Fibroblast of pulmonary artery (primary cell): ENCODE measurements at regions not wholly inside any gene's neighbourhood (a gene's known extent, or its start where the extent isn't known, plus 50 kb on each side); places are given as distances from the start of the nearest gene placed in this dataset.

ENCODE experiments used
- DNase-seq: peaks from one replicate; pipeline ENCODE4 v3.0.0-alpha.2; 2010; ENCODE audit warnings: low read depth
- H3K4me3 ChIP-seq: replicated peaks from 2 replicates; pipeline ENCODE4 v1.5.1; 2011; ENCODE audit warnings: low read depth, mild to moderate bottlenecking, control low read depth, low read length, moderate library complexity
- TF ChIP-seq, protein P1 (sequence below): IDR thresholded peaks from 2 replicates; pipeline ENCODE4 v1.5.1; 2011; ENCODE audit warnings: mild to moderate bottlenecking, control low read depth, low read length, inconsistent platforms; ENCODE audit errors: missing control alignments

DNA sequence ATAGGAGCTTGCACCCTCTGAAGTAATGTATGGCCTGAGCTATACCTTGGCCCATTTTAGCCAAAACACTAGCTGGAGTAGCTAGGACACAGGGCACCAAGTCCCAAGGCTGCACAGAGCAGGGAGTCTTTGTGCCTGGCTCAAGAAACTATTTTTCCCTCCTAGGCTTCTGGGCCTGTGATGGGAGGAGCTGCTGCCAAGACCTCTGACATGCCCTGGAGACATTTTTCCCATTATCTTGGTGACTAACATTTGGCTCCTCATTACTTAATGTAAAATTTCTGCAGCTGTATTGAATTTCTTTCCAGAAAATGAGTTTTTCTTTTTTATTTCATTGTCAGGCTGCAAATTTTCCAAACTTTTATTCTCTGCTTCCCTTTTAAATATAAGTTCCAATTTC lies 1099.2 kb downstream of the CDH18 start:
- TF ChIP-seq, protein P1, sequence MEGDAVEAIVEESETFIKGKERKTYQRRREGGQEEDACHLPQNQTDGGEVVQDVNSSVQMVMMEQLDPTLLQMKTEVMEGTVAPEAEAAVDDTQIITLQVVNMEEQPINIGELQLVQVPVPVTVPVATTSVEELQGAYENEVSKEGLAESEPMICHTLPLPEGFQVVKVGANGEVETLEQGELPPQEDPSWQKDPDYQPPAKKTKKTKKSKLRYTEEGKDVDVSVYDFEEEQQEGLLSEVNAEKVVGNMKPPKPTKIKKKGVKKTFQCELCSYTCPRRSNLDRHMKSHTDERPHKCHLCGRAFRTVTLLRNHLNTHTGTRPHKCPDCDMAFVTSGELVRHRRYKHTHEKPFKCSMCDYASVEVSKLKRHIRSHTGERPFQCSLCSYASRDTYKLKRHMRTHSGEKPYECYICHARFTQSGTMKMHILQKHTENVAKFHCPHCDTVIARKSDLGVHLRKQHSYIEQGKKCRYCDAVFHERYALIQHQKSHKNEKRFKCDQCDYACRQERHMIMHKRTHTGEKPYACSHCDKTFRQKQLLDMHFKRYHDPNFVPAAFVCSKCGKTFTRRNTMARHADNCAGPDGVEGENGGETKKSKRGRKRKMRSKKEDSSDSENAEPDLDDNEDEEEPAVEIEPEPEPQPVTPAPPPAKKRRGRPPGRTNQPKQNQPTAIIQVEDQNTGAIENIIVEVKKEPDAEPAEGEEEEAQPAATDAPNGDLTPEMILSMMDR = no peak
- DNase-seq = no peak
- H3K4me3 ChIP-seq = no peak overlapping the region

DNA sequence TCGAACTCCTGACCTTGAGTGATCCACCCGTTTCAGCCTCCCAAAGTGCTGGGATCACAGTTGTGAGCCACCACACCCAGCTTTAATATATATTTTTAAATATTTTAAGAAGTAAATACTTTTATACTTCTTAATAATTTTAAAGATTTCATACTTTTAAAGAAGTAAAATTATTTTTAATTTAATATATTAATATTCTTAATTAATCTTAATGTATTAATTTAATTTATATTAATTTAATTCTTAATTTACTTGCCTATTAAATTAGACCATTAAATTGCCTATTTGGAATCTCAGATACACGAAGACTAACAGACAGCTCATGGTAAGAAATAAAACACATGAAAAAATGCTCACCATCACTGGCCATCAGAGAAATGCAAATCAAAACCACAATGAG lies 1087.4 kb downstream of the CDH18 start:
- TF ChIP-seq, protein P1 = no peak
- no peak overlapping the region for H3K4me3 ChIP-seq
- no peak for DNase-seq

DNA sequence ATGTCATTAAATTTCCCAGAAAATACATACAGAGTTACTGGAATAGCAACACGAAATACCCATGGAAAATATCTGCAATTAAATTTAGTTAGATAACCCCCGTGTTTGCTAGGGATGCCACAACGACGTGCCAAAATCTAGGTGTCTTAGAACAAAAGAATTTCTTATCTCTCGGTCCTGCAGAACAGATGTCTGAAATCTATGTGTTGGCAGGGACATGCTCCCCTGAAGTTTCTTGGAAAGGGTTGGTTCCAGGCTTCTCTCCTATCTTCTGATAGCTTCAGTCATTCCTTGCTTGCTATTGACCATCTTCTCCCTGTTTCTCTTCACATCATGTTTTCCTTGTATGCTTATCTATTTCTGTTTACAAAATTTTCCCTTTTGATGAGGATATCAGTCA lies 1067.0 kb downstream of the CDH18 start:
- TF ChIP-seq, protein P1 = no peak
- H3K4me3 ChIP-seq = no peak overlapping the region
- DNase-seq = no peak

DNA sequence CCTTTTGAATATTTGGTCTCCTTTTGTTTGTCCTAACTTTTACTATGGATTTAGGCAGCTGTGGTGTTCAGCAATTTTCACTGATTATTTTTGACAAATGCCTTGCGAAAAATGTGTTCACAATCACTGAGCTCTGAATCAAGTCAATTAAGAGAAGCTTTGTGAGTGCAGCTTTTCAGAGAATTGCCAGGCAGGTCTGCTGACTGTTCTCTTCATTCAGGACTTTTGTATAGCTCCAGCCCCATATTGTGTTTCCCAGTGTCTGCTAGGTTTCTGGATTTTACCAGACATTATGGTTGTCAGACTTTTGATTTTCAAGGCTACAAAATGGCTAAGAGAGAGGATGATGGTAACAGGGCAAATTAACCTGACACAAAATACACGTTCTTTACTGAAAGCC lies 1055.9 kb downstream of the CDH18 start:
- TF ChIP-seq, protein P1 = no peak
- H3K4me3 ChIP-seq = no peak overlapping the region
- no peak for DNase-seq

DNA sequence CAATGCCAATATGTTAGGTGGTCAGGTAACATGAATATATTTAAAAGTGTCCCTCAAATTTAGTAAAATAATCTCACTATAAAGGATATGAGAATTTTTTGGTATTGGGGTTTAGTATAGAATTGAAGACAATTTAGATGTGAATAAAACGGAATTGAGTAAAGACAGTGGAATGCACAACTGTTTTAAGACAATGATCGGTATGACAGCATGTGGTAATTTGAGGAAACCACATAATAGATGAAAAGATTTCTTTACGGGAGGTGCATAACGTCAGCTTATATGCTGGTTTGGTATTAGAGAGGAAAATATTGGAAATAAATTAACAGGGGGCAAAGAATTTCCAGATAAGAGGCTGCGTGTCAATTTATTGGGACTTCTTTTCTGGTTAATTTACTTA lies 1043.2 kb downstream of the CDH18 start:
- TF ChIP-seq, protein P1 = no peak

DNA sequence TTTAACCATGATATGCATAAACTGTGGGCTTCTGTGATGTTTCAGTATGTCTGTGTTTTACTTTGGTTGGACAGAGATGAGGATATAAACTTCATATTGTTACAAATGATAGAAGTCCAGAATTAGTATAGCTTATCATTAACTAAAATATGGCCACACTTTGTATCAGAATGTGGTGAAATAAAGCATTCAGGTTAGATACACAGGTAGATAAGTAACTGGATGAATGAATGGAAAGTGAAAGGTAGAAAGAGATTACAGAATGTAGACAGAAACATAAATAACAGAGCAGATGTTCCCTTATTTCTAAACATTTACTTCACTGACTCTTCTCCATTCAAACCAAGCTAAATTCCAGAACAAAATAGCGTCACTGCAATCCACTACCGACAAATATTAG lies 1033.8 kb downstream of the CDH18 start:
- TF ChIP-seq, protein P1 = no peak
- H3K4me3 ChIP-seq = no peak overlapping the region
- no peak for DNase-seq

More for the DNA sequence above, 1043.2 kb downstream of the CDH18 start:
- no peak overlapping the region for H3K4me3 ChIP-seq
- DNase-seq = no peak

DNA sequence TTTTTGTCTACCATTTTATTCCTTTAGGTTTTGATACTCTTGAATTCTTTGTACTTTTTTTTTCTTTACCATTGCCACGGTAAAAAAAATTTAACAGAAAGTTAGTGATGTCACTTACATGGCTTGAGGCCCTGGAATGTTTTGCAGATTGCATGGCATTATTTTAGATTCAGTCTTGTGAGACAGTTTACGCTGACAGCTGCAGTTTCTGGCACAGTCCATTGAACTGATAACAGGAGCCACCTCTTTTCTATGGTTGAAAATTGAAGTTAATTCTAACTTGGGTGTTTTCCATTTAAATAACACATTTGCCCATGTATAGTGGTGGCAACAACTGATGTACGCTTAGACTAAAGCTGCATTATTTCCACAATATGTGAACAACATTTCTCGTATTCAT lies 1028.5 kb downstream of the CDH18 start:
- DNase-seq = no peak
- TF ChIP-seq, protein P1 = no peak
- no peak overlapping the region for H3K4me3 ChIP-seq
